Astrocyte (in vitro differentiated cells and primary cell): ENCODE measurements at regions not wholly inside any gene's neighbourhood (a gene's known extent, or its start where the extent isn't known, plus 50 kb on each side); places are given as distances from the start of the nearest gene placed in this dataset.

ENCODE experiments used
- CTCF ChIP-seq: IDR thresholded peaks from 2 replicates; pipeline ENCODE4 v1.5.1; 2011; ENCODE audit warnings: low read depth, mild to moderate bottlenecking, inconsistent platforms, low read length, moderate library complexity; ENCODE audit not compliant: insufficient read depth
- EZH2 ChIP-seq: IDR thresholded peaks from 2 replicates; pipeline ENCODE4 v1.6.1; 2012; ENCODE audit warnings: mild to moderate bottlenecking, low read length, inconsistent platforms; ENCODE audit not compliant: insufficient read depth

DNA sequence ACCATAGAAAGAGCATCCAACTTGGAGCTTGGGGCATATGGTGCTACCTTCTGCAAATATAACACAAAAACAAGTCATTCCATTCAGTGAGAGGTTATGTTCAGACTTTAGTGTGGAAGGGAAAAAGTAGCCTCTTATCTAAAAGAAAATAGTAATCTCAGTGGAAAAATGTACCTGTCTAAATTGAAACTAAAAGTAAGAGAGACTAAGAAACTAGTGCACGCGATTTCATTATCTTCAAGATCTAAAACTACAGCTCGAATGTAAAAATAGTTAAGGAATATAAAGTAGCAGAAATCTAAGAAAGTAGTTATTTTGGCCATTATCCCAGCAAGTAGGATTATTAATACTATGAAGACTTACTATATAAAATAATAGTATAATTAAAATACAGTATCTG is 233.0 kb upstream of the PPP1R3A start:
- TF ChIP-seq CTCF (no peak), EZH2 (no peak)
